Erythroblast (primary cell): ENCODE measurements at regions not wholly inside any gene's neighbourhood (a gene's known extent, or its start where the extent isn't known, plus 50 kb on each side); places are given as distances from the start of the nearest gene placed in this dataset.

Source experiments
- GATA1 ChIP-seq: IDR thresholded peaks from 2 replicates; pipeline ENCODE4 v1.6.1; 2011; ENCODE audit warnings: low read depth, mild to moderate bottlenecking, control low read depth, low read length, moderate library complexity
- POLR2A ChIP-seq: IDR thresholded peaks from 2 replicates; pipeline ENCODE4 v1.6.1; 2011; ENCODE audit warnings: mild to moderate bottlenecking, low read length

DNA sequence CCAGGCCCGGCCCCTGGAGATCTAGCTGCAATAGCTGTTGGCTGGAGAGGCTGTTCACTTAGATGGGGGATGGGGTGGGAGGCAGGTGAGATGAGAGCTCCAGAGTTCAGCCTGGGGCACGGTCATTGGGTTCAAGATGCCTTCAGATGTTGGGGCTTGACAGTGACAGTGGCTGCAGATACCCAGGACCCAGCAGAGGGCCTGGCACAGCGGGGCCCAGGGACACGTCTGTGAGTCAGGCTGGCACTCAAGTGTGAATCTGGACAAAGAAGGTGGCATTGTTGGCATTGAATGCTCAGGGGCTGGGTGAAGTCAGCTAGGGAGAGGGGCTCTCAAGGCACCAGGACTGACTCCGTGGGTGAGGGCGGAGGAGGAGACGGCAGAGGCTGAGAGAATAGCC, 328.1 kb downstream of the SEC14L1 start:
- TF ChIP-seq POLR2A, result no peak
- no peak for TF ChIP-seq GATA1
